ENCODE measurements at regions not wholly inside any gene's neighbourhood (a gene's known extent, or its start where the extent isn't known, plus 50 kb on each side); places are given as distances from the start of the nearest gene placed in this dataset.

GRCh38 chr4:101421386-101421785 is 74.1 kb upstream of the PPP3CA start (continued):
- TF ChIP-seq, protein P1, sequence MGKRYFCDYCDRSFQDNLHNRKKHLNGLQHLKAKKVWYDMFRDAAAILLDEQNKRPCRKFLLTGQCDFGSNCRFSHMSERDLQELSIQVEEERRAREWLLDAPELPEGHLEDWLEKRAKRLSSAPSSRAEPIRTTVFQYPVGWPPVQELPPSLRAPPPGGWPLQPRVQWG (CRISPR knock-in tag; IDR thresholded peaks at IDR 0.05; ENCODE audit: borderline replicate concordance, low read depth) = no peak
- TF ChIP-seq NFKB2 (CRISPR knock-in tag; IDR thresholded peaks at IDR 0.05; ENCODE audit: borderline replicate concordance) (no peak), ZNF703 (CRISPR knock-in tag; IDR thresholded peaks at IDR 0.05; ENCODE audit: borderline replicate concordance) (no peak), ETV6 (CRISPR knock-in tag; conservative IDR thresholded peaks at IDR 0.05) (no peak)
- TF ChIP-seq, protein P2, sequence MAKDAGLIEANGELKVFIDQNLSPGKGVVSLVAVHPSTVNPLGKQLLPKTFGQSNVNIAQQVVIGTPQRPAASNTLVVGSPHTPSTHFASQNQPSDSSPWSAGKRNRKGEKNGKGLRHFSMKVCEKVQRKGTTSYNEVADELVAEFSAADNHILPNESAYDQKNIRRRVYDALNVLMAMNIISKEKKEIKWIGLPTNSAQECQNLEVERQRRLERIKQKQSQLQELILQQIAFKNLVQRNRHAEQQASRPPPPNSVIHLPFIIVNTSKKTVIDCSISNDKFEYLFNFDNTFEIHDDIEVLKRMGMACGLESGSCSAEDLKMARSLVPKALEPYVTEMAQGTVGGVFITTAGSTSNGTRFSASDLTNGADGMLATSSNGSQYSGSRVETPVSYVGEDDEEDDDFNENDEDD (CRISPR knock-in tag; IDR thresholded peaks at IDR 0.05; ENCODE audit: borderline replicate concordance) = no peak

- in situ Hi-C loops (cut with HindIII; ENCODE audit: extremely low pct_ligation_motif_present, low pct_unique_long_range_greater_than_20kb) = no loop called here
- H2AFZ ChIP-seq (ENCODE audit: low read length) = no peak overlapping the region
- FAIRE-seq (no peak), DNase-seq (ENCODE audit: low spot score) (no peak), ATAC-seq (no peak)
- H4K20me1 ChIP-seq (ENCODE audit: insufficient read depth, low read length) = no peaks in the 10 kb centered on the region
- H3K36me3 ChIP-seq (replicated peaks in 1 of 2; ENCODE audit: control insufficient read depth in 1 of 2, insufficient read depth in 2 of 2, low read length in 2 of 2) = no peaks in the 10 kb centered on the region
- H3K27me3 ChIP-seq (ENCODE audit: control insufficient read depth in 1 of 2, insufficient read depth in 2 of 2, low read length in 2 of 2) = no peaks in the 10 kb centered on the region; a peak in 1 of 5 replicates
- TF ChIP-seq ZBTB7B (CRISPR knock-in tag; IDR thresholded peaks at IDR 0.05) = no peak
- no peak for TF ChIP-seq POLR2AphosphoS5 (IDR thresholded peaks at IDR 0.05; ENCODE audit: low read depth, low read length)
- no peak for TF ChIP-seq RARG (CRISPR knock-in tag; IDR thresholded peaks at IDR 0.05; ENCODE audit: low read depth)
- H3K4me2 ChIP-seq (ENCODE audit: low read depth, low read length) = no peak overlapping the region
- no peaks in the 10 kb centered on the region for H3K79me2 ChIP-seq (ENCODE audit: insufficient read depth, low read length)
- no peak overlapping the region for H3K4me3 ChIP-seq (replicated peaks in 1 of 3; ENCODE audit: insufficient read depth in 1 of 3, low read depth in 2 of 3, low read length in 3 of 3)
- H3K9me3 ChIP-seq (ENCODE audit: low read length) = no peaks in the 10 kb centered on the region
- intact Hi-C loops (cut with micrococcal nuclease; ENCODE audit: unreplicated experiment) = no loop called here
- no peaks in the 10 kb centered on the region for H3K4me1 ChIP-seq (ENCODE audit: insufficient read depth, low read length)
- H3K27ac ChIP-seq (ENCODE audit: extremely low read length, insufficient read depth, low read length) = no peak overlapping the region
- CTCF ChIA-PET (ENCODE audit: low intra/inter-chr PET ratio, low total read pairs) = no interaction called here
- POLR2A ChIA-PET = no interaction called here
- BruUV-seq (replicated peaks) = no TSS peak
- no peak overlapping the region for H3K9ac ChIP-seq (ENCODE audit: insufficient read depth, low read depth, low read length)
Observed at GRCh38 chr4:101420661-101421060, 73.3 kb upstream of the PPP3CA start.
